ENCODE measurements at regions not wholly inside any gene's neighbourhood (a gene's known extent, or its start where the extent isn't known, plus 50 kb on each side); places are given as distances from the start of the nearest gene placed in this dataset.

GRCh38 chr9:104245925-104246324 is 151.8 kb downstream of the SMC2 start:
- H3K4me3 Mint-ChIP-seq (ENCODE audit: unreplicated experiment): no peak overlapping the region
- H3K27ac Mint-ChIP-seq (ENCODE audit: unreplicated experiment): no peak overlapping the region
- H3K9me3 Mint-ChIP-seq (ENCODE audit: unreplicated experiment): no peaks in the 10 kb centered on the region
- TF ChIP-seq CTCF (IDR thresholded peaks at IDR 0.05): no peak
- no peaks in the 10 kb centered on the region for H3K27me3 Mint-ChIP-seq (ENCODE audit: unreplicated experiment)
- H3K4me1 Mint-ChIP-seq (ENCODE audit: unreplicated experiment): no peaks in the 10 kb centered on the region
- no peaks in the 10 kb centered on the region for H3K36me3 Mint-ChIP-seq (ENCODE audit: unreplicated experiment)
- no peak for DNase-seq (ENCODE audit: extremely low spot score, unreplicated experiment)

GRCh38 chr9:104247899-104248460 is 153.9 kb downstream of the SMC2 start:
- H3K4me1 Mint-ChIP-seq (ENCODE audit: unreplicated experiment): no peaks in the 10 kb centered on the region
- H3K9me3 Mint-ChIP-seq (ENCODE audit: unreplicated experiment): peaks cover 4% of the 10 kb centered on the region
- no peak for DNase-seq (ENCODE audit: extremely low spot score, unreplicated experiment)
- peaks cover 2% of the 10 kb centered on the region for H3K27me3 Mint-ChIP-seq (ENCODE audit: unreplicated experiment)
- no peak overlapping the region for H3K27ac Mint-ChIP-seq (ENCODE audit: unreplicated experiment)
- no peaks in the 10 kb centered on the region for H3K36me3 Mint-ChIP-seq (ENCODE audit: unreplicated experiment)
- no peak for TF ChIP-seq CTCF (IDR thresholded peaks at IDR 0.05)
- H3K4me3 Mint-ChIP-seq (ENCODE audit: unreplicated experiment): no peak overlapping the region

- H3K27ac Mint-ChIP-seq (ENCODE audit: unreplicated experiment): no peak overlapping the region
- TF ChIP-seq CTCF (IDR thresholded peaks at IDR 0.05): no peak
- no peak for DNase-seq (ENCODE audit: extremely low spot score, unreplicated experiment)
Observed at GRCh38 chr9:104256031-104256695, 162.1 kb downstream of the SMC2 start.

GRCh38 chr9:104256696-104257062 is 162.6 kb downstream of the SMC2 start:
- TF ChIP-seq CTCF (IDR thresholded peaks at IDR 0.05): no peak
- Mint-ChIP-seq H3K36me3 (ENCODE audit: unreplicated experiment) (no peaks in the 10 kb centered on the region), H3K27ac (ENCODE audit: unreplicated experiment) (no peak overlapping the region), H3K4me1 (ENCODE audit: unreplicated experiment) (no peaks in the 10 kb centered on the region), H3K9me3 (ENCODE audit: unreplicated experiment) (peaks cover 16% of the 10 kb centered on the region), H3K4me3 (ENCODE audit: unreplicated experiment) (no peak overlapping the region), H3K27me3 (ENCODE audit: unreplicated experiment) (peaks cover 9% of the 10 kb centered on the region)
- DNase-seq (ENCODE audit: extremely low spot score, unreplicated experiment): no peak

More at GRCh38 chr9:104256031-104256695, 162.1 kb downstream of the SMC2 start:
- no peaks in the 10 kb centered on the region for H3K4me1 Mint-ChIP-seq (ENCODE audit: unreplicated experiment)
- H3K27me3 Mint-ChIP-seq (ENCODE audit: unreplicated experiment): peaks cover 9% of the 10 kb centered on the region
- H3K36me3 Mint-ChIP-seq (ENCODE audit: unreplicated experiment): no peaks in the 10 kb centered on the region
- H3K4me3 Mint-ChIP-seq (ENCODE audit: unreplicated experiment): no peak overlapping the region
- H3K9me3 Mint-ChIP-seq (ENCODE audit: unreplicated experiment): peaks cover 16% of the 10 kb centered on the region

GRCh38 chr9:104258296-104259011 is 164.3 kb downstream of the SMC2 start:
- no peaks in the 10 kb centered on the region for H3K4me1 Mint-ChIP-seq (ENCODE audit: unreplicated experiment)
- no peak for DNase-seq (ENCODE audit: extremely low spot score, unreplicated experiment)
- H3K4me3 Mint-ChIP-seq (ENCODE audit: unreplicated experiment): no peak overlapping the region
- peaks cover 8% of the 10 kb centered on the region for H3K9me3 Mint-ChIP-seq (ENCODE audit: unreplicated experiment)
- H3K27ac Mint-ChIP-seq (ENCODE audit: unreplicated experiment): no peak overlapping the region
- no peaks in the 10 kb centered on the region for H3K36me3 Mint-ChIP-seq (ENCODE audit: unreplicated experiment)
- TF ChIP-seq CTCF (IDR thresholded peaks at IDR 0.05): no peak
- H3K27me3 Mint-ChIP-seq (ENCODE audit: unreplicated experiment): peaks cover 12% of the 10 kb centered on the region

All from osteocyte (in vitro differentiated cells).